ENCODE measurements at regions not wholly inside any gene's neighbourhood (a gene's known extent, or its start where the extent isn't known, plus 50 kb on each side); places are given as distances from the start of the nearest gene placed in this dataset.
"Not testable (repeated sequence)": the region's sequence is repeated elsewhere in the genome, so short reads cannot be mapped to it uniquely, and the experiment has no call there.

GRCh38 chr2:77578354-77578753, 56.2 kb upstream of the LRRTM4 start:
- DNase-seq (ENCODE audit: low spot score in 2 of 2) (no peak), FAIRE-seq (no peak)

DNA sequence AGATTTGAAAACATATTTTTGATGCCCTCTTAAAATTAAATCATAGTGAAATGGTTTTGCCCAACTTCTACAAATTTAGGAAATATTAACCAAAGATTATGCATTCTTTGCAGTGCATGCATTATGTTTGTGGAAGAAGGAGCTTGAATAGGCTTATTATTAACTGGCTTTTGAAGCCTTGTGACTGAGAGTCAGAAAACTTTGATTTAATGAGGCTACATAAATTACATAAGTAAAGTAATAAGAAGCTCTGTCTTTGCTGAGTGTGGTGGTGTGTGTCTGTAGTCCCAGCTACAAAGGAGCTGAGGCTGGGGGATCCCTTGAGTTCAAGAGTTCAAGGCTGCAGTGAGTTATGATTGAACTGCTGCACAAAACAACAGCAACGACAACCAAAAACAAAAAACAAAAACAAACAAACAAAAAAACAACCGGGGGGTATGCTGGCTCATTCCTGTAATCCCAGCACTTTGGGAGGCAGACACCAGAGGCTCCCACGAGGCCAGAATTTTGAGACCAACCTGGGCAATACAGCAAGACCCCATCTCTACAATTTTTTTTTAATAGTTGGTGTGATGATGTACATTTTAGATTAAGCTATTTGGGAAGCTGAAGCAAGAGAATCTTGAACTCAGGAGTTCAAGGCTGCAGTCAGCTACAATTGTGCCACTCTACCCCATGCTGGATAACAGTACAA, 57.0 kb upstream of the LRRTM4 start:
- no peak for DNase-seq (ENCODE audit: low spot score in 2 of 2)
- FAIRE-seq: no peak

GRCh38 chr2:77588438-77588837, 66.3 kb upstream of the LRRTM4 start:
- DNase-seq (ENCODE audit: low spot score in 2 of 2): no peak

DNA sequence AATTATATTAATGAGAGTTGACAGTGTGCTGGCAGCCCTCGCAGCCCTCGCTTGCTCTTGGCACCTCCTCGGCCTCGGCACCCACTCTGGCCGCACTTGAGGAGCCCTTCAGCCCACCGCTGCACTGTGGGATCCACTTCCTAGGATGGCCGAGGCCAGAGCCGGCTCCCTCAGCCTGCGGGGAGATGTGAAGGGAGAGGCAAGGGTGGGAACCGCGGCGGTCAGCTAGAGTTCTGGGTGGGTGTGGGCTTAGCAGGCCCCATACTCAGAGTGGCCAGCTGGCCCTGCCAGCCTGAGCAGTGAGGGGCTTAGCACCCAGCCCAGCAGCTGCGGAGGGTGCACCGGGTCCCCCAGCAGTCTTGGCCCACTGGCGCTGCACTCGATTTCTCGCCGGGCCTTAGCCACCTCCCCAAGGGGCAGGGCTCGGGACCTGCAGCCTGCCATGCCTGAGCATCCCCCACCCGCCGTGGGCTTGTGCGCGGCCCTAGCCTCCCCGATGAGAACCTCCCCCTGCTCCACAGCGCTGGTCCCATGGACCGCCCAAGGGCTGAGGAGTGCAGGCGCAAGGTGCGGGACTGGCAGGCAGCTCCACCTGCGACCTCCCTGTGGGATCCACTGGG, 68.2 kb upstream of the LRRTM4 start:
- FAIRE-seq (no peak), DNase-seq (ENCODE audit: low spot score in 2 of 2) (no peak)

More at GRCh38 chr2:77588438-77588837, 66.3 kb upstream of the LRRTM4 start:
- FAIRE-seq: no peak

- DNase-seq (ENCODE audit: low spot score in 2 of 2): not testable (repeated sequence)
Measured at GRCh38 chr2:77592955-77593354, 70.8 kb upstream of the LRRTM4 start.

DNA sequence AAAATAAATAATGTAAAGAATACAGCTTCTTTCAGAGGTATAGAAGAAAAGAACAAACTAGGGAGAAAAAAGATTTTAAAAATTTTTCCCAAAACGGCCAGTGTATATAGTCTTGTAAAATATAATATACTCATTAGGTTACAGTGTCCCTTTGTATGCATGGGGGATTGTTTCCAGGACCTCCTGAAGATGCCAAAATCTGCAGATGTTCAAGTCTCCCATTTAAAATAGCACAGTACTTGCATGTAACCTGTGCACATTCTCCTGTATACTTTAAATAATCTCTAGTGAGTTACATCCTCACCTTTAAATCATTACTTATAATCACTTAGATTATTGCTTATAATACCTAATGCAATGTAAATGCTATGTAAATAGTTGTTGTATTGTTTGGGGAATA, 80.6 kb upstream of the LRRTM4 start:
- DNase-seq (ENCODE audit: low spot score in 2 of 2) (no peak), FAIRE-seq (no peak)

More at GRCh38 chr2:77592955-77593354, 70.8 kb upstream of the LRRTM4 start:
- not testable (repeated sequence) for FAIRE-seq

DNA sequence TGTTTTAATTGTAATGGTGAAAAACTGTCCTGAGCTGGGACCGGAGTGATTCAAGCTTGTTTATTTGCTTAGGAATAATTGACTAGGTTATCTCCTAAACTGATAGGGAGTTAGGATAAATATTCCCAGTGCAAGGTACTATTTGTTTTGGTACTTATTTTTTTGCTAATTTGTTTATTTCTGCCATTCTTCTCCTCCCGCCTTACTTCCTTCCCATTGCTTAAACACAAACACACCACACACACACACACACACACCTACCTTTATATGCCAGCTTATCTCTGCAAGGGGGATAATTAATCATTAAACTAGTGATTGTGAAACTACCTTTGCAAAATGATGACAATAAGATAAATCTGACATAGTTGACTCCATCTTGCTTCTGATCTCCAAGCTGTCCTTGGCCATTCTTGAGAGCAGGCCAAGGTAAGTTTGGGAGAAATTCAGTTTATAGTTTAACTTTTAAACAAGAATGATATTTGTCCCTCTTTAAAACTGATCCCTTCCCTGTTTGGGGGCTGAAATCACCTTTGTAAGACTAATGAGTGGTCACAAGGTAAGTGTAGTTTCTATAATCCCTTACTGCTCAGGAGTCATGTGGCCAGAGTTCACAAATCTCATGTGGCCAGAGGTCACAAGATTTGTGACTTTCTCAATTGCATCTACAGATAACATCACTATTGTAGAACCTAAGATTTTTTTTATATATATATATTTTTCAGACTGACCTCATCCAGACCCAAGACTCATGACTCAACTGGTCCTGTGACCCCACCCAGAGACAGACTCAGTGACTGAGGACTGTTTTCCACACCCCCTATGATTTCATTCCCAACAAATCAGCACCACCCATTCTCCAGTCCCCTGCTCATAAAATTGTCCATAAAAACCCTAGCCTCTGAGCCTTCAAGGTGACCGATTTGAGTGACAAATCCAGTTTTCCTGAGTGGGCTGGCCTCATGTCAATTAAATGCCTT, 83.1 kb upstream of the LRRTM4 start:
- FAIRE-seq: no peak
- no peak for DNase-seq (ENCODE audit: low spot score in 2 of 2)

- DNase-seq (ENCODE audit: low spot score in 2 of 2): no peak
- no peak for FAIRE-seq
Measured at GRCh38 chr2:77608510-77608909, 86.3 kb upstream of the LRRTM4 start.

DNA sequence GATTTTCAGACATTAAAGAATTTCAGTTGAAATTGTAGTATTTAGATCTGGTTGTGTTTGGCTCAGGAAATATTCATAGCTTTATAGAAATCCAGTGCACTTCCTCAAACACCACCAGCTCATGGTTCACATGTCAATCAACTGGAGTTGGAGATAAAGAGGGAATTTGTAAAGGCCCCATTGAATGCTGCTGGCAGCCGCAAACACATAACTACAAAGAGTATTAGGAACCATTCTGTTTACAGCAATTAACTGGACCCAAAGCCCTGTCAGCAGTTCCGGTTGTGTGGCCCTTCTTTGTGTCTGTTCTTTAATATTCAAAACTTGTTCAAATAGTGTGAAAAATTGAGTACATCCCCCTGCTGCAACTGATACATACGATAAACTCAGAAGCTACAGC, 107.4 kb upstream of the LRRTM4 start:
- no peak for FAIRE-seq
- no peak for DNase-seq (ENCODE audit: low spot score in 2 of 2)

GRCh38 chr2:77631007-77631406, 108.8 kb upstream of the LRRTM4 start:
- DNase-seq (ENCODE audit: low spot score in 2 of 2) (no peak), FAIRE-seq (no peak)

DNA sequence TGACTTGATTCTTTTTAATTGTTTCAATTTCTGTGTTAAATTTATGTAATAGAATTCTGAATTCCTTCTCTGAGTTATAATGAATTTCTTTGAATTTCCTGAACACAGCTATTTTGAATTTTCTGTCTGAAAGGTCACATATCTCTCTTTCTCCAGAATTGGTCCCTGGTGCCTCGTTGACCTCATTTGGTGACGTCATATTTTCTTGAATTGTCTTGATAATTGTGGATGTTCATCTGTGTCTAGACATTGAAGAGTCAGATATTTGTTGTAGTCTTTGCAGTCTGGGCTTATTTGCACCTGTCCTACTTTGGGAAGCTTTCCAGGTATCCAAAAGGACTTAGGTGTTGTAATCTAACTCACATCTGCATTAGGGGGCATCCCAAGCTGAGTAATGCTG, 111.4 kb upstream of the LRRTM4 start:
- DNase-seq (ENCODE audit: low spot score in 2 of 2): no peak
- FAIRE-seq: no peak

GRCh38 chr2:77640924-77641323, 118.7 kb upstream of the LRRTM4 start:
- FAIRE-seq (no peak), DNase-seq (ENCODE audit: low spot score in 2 of 2) (no peak)

- FAIRE-seq: no peak
- no peak for DNase-seq (ENCODE audit: low spot score in 2 of 2)
Measured at GRCh38 chr2:77642339-77642738, 120.2 kb upstream of the LRRTM4 start.

DNA sequence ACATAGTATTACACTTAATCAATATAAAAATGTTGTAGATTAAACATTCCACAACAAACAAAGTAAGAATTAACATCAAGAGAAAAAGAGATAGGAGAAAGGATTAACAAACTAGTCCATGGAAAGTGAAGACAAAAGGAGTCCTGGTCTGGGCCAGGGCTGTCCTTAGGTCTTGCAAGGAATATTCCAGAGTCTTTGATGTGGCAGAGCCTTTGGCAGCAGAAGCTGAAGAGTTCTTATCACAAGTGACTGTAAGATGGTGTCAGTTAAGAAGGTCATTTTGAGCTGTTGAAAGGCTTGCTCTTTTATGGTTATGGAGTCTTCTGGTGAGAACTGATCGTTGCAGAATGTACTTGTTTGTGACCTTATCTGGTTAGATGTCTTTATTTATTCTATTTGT, 127.7 kb upstream of the LRRTM4 start:
- DNase-seq (ENCODE audit: low spot score in 2 of 2) (no peak), FAIRE-seq (no peak)

- FAIRE-seq: no peak
- no peak for DNase-seq (ENCODE audit: low spot score in 2 of 2)
Measured at GRCh38 chr2:77652499-77652898, 130.3 kb upstream of the LRRTM4 start.

GRCh38 chr2:77664491-77664890, 142.3 kb upstream of the LRRTM4 start:
- no peak for DNase-seq (ENCODE audit: low spot score in 2 of 2)
- no peak for FAIRE-seq

GRCh38 chr2:77666251-77666980, 144.2 kb upstream of the LRRTM4 start:
- FAIRE-seq: no peak
- DNase-seq (ENCODE audit: low spot score in 2 of 2): no peak

- not testable (repeated sequence) for FAIRE-seq; DNase-seq (ENCODE audit: low spot score in 2 of 2)
Measured at GRCh38 chr2:77684543-77685319, 162.6 kb upstream of the LRRTM4 start.

DNA sequence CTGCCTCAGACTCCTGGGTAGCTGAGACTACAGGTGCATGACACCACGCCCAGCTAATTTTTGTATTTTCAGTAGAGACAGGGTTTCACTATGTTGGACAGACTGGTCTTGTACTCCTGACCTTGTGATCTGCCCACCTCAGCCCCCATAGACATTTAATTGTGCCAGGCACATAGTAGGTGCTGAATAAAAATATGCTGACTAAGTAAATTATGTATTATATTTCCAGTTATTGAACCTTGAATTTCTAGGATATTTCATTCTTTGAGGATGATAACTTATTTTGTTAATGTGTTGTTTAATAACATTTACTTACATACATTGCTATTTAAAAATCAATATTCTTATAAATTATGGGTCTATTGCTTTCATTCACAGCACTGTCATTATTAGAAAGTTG, 190.4 kb upstream of the LRRTM4 start:
- FAIRE-seq: no peak
- DNase-seq (ENCODE audit: low spot score in 2 of 2): no peak

GRCh38 chr2:77713412-77713811, 191.2 kb upstream of the LRRTM4 start:
- no peak for DNase-seq (ENCODE audit: low spot score in 2 of 2)
- FAIRE-seq: no peak
